Mucosa of stomach (tissue), 1 donor: ENCODE measurements at regions not wholly inside any gene's neighbourhood (a gene's known extent, or its start where the extent isn't known, plus 50 kb on each side); places are given as distances from the start of the nearest gene placed in this dataset.

Source experiments
- H3K27me3 ChIP-seq: one replicate; pipeline ENCODE4 v1.7.0; 2013; ENCODE audit warnings: mild to moderate bottlenecking, low read length; ENCODE audit not compliant: control insufficient read depth, insufficient read depth
- H3K36me3 ChIP-seq: one replicate; pipeline ENCODE4 v1.7.0; 2013; ENCODE audit warnings: low read length; ENCODE audit not compliant: control insufficient read depth, insufficient read depth
- H3K4me1 ChIP-seq: one replicate; pipeline ENCODE4 v1.7.0; 2013; ENCODE audit warnings: mild to moderate bottlenecking, low read length; ENCODE audit not compliant: control insufficient read depth, insufficient read depth
- H3K4me3 ChIP-seq: one replicate; pipeline ENCODE4 v1.7.0; 2013; ENCODE audit warnings: low read length
- H3K9ac ChIP-seq: one replicate; pipeline ENCODE4 v1.7.0; 2013; ENCODE audit warnings: mild to moderate bottlenecking, low read length, moderate library complexity
- H3K9me3 ChIP-seq: one replicate; pipeline ENCODE4 v1.7.0; 2013; ENCODE audit warnings: mild to moderate bottlenecking, low read length, moderate library complexity; ENCODE audit not compliant: control insufficient read depth
- donor health status: Pancreatic carcinoma.

DNA sequence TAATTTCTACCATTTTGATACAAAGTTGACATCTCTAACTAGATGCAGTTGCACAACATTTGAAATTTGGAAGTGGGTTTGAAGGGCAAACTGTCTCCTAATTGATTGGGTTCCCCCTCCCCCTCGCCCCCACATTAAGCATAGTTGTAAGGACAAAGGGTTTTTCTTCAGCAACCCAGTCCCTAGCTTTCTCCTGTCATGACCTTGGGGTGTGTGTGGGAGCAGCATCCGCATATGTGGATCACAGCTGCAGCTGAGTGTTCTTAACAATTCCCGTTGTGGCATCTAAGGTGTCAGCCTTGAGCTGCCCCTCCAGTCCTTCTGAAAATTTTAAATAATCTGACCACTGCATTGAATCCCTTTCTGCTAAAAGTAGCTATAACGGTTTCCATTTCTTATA, 141.3 kb upstream of the CDH10 start:
- H3K4me1 ChIP-seq = no peaks in the 10 kb centered on the region
- H3K27me3 ChIP-seq = no peaks in the 10 kb centered on the region
- no peak overlapping the region for H3K9ac ChIP-seq
- no peaks in the 10 kb centered on the region for H3K36me3 ChIP-seq
- H3K4me3 ChIP-seq = no peak overlapping the region
- no peaks in the 10 kb centered on the region for H3K9me3 ChIP-seq

DNA sequence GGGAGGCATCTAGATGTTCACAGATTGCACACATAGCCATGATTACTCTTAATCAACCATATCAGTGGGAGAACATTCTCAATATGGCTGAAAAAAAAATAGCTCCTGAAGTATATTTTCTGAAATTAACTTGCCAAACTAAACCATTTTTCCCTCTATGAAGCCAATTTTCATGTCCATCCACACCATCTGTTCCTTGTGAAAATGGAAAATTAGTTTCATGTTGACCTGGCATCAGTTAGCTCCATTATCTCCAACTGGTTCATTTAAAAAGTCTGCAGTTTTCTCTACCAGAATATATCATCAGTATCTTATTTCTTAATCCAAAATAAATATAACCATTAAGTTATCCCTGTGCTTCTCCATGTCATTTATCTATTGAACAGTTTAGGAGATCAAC, 138.8 kb upstream of the CDH10 start:
- Histone ChIP-seq H3K36me3 (no peaks in the 10 kb centered on the region), H3K4me1 (no peaks in the 10 kb centered on the region)

DNA sequence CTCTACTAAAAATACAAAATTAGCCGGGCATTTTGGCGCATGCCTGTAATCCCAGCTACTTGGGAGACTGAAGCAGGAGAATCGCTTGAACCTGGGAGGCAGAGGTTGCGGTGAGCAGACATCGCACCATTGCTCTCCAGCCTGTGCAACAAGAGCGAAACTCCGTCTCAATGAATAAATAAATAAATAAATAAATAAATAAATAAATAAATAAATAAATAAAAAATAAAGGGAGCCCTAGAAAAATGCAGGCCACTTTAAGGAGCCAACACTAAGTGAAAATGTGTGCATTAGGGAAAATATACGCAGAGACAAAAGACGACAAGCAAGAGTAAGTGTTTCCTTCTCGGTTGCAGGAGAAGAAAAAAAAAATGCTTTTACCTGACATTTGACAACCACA, 132.6 kb upstream of the CDH10 start:
- H3K4me3 ChIP-seq = no peak overlapping the region
- H3K4me1 ChIP-seq = no peaks in the 10 kb centered on the region
- no peak overlapping the region for H3K9ac ChIP-seq
- no peaks in the 10 kb centered on the region for H3K36me3 ChIP-seq
- H3K27me3 ChIP-seq = no peaks in the 10 kb centered on the region
- H3K9me3 ChIP-seq = no peaks in the 10 kb centered on the region

More for the DNA sequence above, 138.8 kb upstream of the CDH10 start:
- H3K9me3 ChIP-seq = no peaks in the 10 kb centered on the region
- no peak overlapping the region for H3K4me3 ChIP-seq
- no peaks in the 10 kb centered on the region for H3K27me3 ChIP-seq
- no peak overlapping the region for H3K9ac ChIP-seq

DNA sequence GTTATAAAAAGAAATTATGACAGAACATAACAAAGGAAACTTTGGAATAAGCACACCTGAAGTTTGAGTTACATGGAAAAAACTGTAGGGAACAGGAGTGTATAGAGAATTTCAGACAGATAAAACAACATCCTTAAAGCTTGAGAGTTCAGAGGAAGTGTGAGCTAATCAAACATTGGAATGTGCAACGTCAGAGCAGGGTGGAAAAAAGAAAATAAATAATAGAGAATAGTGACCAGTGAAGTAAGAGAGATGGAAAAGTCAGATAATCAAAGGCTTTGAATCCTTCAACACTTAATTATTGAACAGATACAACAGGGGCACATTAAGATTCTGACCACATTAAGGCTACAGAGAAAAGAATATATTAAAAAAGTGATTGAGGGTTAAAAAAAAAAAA, 128.5 kb upstream of the CDH10 start:
- Histone ChIP-seq H3K9me3 (no peaks in the 10 kb centered on the region), H3K36me3 (no peaks in the 10 kb centered on the region), H3K4me1 (no peaks in the 10 kb centered on the region), H3K27me3 (no peaks in the 10 kb centered on the region), H3K4me3 (no peak overlapping the region), H3K9ac (no peak overlapping the region)

DNA sequence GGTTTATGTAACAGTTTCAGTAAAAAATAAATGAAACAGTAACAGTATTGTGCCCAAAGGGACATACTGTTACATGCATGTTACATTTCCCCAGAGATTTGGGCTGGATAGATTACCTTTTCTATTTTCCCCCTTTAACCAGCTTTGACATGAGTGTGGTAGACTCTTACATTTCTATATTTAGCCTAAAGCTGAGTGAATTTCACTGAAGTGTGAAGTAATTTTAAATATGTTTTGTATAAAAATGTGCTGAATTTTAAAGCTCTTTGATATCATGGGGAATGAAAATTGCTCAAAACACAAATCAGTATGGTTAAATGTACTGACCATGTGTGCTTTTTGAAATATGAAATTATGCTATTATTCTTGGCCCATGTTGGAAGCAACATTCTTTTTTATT, 122.3 kb upstream of the CDH10 start:
- Histone ChIP-seq H3K9me3 (no peaks in the 10 kb centered on the region), H3K4me3 (no peak overlapping the region), H3K27me3 (no peaks in the 10 kb centered on the region), H3K36me3 (no peaks in the 10 kb centered on the region), H3K4me1 (no peaks in the 10 kb centered on the region), H3K9ac (no peak overlapping the region)

DNA sequence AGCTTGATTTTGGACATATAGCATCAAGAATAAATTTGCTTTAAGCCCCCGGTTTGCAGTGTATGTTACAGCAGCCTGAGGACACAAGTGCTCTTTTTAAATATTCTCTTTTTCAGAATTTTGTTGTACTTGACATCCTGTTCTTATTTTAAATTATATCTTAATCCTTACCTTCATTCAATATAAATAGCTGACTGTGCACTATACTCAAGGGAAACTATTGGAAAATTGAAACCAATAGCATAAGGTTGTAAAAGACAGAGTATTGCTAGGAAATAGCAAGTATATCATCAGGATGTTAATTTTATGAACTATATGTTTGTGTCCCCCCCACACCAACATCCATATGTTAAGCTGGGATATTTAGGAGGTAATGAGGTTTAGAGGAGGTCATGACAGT, 120.4 kb upstream of the CDH10 start:
- Histone ChIP-seq H3K4me3 (no peak overlapping the region), H3K4me1 (no peaks in the 10 kb centered on the region), H3K9me3 (no peaks in the 10 kb centered on the region), H3K27me3 (no peaks in the 10 kb centered on the region), H3K9ac (no peak overlapping the region), H3K36me3 (no peaks in the 10 kb centered on the region)

DNA sequence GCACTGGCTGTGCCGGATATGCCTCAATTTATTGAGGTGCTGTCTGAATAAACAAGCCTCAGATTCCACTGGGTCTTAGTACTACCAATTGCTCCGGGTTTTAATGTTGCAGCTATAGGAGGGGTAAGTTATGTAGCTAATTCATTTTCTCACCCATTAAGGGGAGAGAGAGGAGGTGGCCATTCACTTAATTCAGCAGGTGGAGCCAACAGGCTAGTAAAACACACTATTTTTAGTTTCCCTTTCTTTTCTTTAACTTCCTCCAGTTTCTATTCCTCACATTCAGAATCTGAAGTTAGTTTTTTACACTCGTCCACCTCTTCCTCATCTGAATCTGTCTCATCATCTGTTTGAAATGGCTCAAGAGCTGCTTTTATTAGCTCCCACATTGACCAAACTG, 105.6 kb upstream of the CDH10 start:
- H3K4me1 ChIP-seq = no peaks in the 10 kb centered on the region
- H3K4me3 ChIP-seq = no peak overlapping the region
- no peaks in the 10 kb centered on the region for H3K9me3 ChIP-seq
- no peak overlapping the region for H3K9ac ChIP-seq
- H3K27me3 ChIP-seq = no peaks in the 10 kb centered on the region
- H3K36me3 ChIP-seq = no peaks in the 10 kb centered on the region

DNA sequence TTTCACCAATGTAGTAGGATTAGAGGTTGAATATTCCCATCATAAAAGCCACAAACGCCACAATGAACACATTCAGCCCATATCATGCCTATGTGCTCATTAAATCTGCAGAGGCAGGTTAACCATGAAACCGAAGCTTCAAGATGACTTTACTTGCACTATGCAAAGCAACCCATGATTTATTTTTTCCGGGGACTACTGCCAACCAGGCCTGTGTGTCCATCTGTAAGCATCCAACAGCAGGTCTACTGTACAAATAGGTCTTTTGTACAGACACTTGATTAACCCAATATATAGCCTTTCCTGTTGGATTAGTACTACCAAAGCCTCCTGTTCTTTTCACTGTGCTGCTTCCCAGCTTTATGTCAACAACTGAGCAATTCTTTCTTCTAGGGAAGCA, 104.9 kb upstream of the CDH10 start:
- Histone ChIP-seq H3K9ac (no peak overlapping the region), H3K4me1 (no peaks in the 10 kb centered on the region), H3K4me3 (no peak overlapping the region), H3K9me3 (no peaks in the 10 kb centered on the region), H3K36me3 (no peaks in the 10 kb centered on the region), H3K27me3 (no peaks in the 10 kb centered on the region)

DNA sequence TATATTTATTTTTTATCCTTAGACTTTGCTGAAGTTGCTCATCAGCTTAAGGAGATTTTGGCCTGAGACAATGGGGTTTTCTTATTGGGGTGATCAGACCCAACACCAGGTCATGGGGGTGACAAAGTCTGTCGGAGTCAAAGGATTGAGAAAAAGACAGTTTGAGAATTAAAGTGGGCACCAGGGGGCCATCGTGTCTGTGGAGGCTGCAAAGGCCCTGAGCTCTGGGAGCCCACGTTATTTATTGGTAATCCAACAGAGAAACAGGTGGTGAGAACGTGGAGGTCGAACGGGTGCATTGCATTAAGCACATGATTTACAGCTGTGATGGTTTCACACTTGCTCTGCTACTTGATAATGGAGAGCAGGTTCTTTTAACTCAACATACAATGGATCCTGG, 102.5 kb upstream of the CDH10 start:
- H3K36me3 ChIP-seq = no peaks in the 10 kb centered on the region
- no peaks in the 10 kb centered on the region for H3K9me3 ChIP-seq
- no peak overlapping the region for H3K9ac ChIP-seq
- H3K4me1 ChIP-seq = no peaks in the 10 kb centered on the region
- H3K27me3 ChIP-seq = no peaks in the 10 kb centered on the region
- H3K4me3 ChIP-seq = no peak overlapping the region

DNA sequence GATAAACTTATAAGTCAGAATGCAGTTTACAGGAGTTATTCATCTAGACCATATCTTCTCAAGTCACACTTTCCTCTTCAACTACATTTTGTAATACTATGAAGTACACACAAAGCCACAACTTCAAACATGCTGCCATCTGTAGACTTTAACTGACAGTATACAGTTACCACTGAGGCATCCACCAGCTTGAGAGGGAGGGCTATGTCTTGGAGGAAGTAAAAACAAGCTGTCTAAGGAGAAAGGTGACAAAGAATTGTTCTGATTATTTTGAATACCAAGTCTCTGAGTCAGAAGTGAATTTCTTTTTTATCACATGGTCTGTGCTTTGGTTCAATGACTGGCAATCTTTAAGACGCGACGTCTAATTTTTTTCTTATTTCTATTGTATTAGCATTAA, 97.6 kb upstream of the CDH10 start:
- Histone ChIP-seq H3K36me3 (no peaks in the 10 kb centered on the region), H3K4me1 (no peaks in the 10 kb centered on the region), H3K9ac (no peak overlapping the region), H3K27me3 (no peaks in the 10 kb centered on the region), H3K4me3 (no peak overlapping the region), H3K9me3 (no peaks in the 10 kb centered on the region)

DNA sequence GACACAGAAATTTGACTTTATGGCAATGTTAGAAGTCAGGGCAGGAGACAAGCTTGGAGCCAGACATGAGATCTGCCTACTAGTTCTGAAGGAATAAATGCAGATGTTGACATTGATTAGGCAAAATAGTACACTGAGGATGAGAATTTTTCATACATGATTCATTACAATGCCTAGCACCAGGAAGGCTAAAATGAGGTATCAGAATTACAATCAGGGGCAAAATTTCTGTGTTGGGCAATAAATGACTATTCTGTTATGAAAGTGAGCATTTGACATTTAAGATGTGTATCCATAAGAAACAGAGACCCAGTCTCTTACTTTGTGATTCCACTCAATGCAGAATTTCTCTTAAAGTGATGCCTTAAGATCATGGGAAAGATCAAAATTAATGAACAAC, 92.4 kb upstream of the CDH10 start:
- H3K4me3 ChIP-seq = no peak overlapping the region
- H3K9me3 ChIP-seq = no peaks in the 10 kb centered on the region
- no peaks in the 10 kb centered on the region for H3K4me1 ChIP-seq
- H3K9ac ChIP-seq = no peak overlapping the region
- no peaks in the 10 kb centered on the region for H3K27me3 ChIP-seq
- no peaks in the 10 kb centered on the region for H3K36me3 ChIP-seq

DNA sequence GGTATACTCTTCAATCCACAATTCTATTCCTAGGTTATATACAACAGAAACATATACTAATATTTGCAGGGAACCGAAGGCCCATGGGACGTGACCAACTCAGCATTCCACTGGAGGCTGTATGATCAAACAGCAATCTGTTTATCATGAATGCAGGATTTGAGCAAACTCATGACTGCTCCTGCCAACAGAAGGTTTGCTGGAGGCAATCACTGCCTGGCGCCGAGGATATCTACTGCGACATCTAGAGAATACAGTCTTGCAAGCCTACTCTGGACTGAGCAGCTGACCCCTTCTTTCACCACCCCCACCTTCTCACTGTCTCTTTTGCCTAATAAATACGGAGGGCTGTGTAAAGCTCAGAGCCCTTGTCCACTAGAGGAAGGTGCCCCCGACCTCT, 90.5 kb upstream of the CDH10 start:
- Histone ChIP-seq H3K4me1 (no peaks in the 10 kb centered on the region), H3K4me3 (no peak overlapping the region), H3K27me3 (no peaks in the 10 kb centered on the region), H3K9me3 (no peaks in the 10 kb centered on the region), H3K36me3 (no peaks in the 10 kb centered on the region), H3K9ac (no peak overlapping the region)

DNA sequence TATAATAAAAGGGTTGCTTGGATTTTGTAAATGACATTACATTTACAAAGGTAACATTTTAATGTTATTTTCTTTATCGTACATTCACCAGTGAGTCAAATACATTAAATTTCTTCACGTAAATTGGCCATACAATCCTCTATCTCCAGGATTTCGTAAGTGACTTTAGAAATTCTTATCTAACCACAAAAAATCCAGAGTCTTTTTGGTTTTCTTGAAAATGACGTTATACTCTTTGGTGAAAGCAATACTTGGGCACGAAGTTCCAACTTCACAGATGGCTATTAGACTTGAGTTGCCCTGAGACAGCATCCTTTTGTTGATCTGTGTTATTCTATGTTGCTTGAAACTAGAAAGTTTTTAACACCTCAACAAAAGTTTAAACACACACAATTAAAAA, 87.4 kb upstream of the CDH10 start:
- H3K36me3 ChIP-seq = no peaks in the 10 kb centered on the region
- H3K9me3 ChIP-seq = no peaks in the 10 kb centered on the region
- H3K4me3 ChIP-seq = no peak overlapping the region
- no peaks in the 10 kb centered on the region for H3K27me3 ChIP-seq
- H3K4me1 ChIP-seq = no peaks in the 10 kb centered on the region
- H3K9ac ChIP-seq = no peak overlapping the region
